ENCODE measurements at regions not wholly inside any gene's neighbourhood (a gene's known extent, or its start where the extent isn't known, plus 50 kb on each side); places are given as distances from the start of the nearest gene placed in this dataset.

DNA sequence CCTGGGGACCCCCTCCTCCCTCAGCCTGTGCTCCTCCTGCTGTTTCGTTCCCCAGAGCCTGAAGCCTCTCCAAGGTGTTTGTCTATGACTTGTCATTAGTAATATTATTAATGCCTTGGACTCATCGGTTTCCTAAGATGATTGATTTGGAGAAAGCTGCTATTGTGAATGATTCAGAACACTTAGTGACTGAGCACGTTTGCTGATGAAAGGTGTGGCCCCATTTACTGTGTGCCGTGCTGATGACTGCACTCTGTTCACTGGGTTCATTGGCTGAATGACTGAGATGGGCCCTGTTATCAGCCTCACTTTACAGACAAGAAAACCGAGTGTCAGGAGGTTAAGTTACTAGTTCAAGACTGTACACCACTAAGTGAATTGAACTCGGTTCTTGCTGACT is 111.4 kb downstream of the SPP2 start:
- Histone ChIP-seq H3K27ac (replicated peaks) (no peak overlapping the region), H3K27me3 (ENCODE audit: insufficient read depth, poor library complexity, severe bottlenecking) (no peaks in the 10 kb centered on the region), H3K4me3 (replicated peaks; ENCODE audit: insufficient read depth, low read length) (no peak overlapping the region)
- DNase-seq (ENCODE audit: low read depth in 1 of 2, low spot score in 1 of 2): no peak
- TF ChIP-seq SPI1 (IDR thresholded peaks at IDR 0.05; ENCODE audit: borderline replicate concordance, low read depth): no peak
- TF ChIP-seq, protein P1, sequence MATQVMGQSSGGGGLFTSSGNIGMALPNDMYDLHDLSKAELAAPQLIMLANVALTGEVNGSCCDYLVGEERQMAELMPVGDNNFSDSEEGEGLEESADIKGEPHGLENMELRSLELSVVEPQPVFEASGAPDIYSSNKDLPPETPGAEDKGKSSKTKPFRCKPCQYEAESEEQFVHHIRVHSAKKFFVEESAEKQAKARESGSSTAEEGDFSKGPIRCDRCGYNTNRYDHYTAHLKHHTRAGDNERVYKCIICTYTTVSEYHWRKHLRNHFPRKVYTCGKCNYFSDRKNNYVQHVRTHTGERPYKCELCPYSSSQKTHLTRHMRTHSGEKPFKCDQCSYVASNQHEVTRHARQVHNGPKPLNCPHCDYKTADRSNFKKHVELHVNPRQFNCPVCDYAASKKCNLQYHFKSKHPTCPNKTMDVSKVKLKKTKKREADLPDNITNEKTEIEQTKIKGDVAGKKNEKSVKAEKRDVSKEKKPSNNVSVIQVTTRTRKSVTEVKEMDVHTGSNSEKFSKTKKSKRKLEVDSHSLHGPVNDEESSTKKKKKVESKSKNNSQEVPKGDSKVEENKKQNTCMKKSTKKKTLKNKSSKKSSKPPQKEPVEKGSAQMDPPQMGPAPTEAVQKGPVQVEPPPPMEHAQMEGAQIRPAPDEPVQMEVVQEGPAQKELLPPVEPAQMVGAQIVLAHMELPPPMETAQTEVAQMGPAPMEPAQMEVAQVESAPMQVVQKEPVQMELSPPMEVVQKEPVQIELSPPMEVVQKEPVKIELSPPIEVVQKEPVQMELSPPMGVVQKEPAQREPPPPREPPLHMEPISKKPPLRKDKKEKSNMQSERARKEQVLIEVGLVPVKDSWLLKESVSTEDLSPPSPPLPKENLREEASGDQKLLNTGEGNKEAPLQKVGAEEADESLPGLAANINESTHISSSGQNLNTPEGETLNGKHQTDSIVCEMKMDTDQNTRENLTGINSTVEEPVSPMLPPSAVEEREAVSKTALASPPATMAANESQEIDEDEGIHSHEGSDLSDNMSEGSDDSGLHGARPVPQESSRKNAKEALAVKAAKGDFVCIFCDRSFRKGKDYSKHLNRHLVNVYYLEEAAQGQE (IDR thresholded peaks at IDR 0.05; ENCODE audit: insufficient replicate concordance, low read depth): no peak
- TF ChIP-seq, protein P2, sequence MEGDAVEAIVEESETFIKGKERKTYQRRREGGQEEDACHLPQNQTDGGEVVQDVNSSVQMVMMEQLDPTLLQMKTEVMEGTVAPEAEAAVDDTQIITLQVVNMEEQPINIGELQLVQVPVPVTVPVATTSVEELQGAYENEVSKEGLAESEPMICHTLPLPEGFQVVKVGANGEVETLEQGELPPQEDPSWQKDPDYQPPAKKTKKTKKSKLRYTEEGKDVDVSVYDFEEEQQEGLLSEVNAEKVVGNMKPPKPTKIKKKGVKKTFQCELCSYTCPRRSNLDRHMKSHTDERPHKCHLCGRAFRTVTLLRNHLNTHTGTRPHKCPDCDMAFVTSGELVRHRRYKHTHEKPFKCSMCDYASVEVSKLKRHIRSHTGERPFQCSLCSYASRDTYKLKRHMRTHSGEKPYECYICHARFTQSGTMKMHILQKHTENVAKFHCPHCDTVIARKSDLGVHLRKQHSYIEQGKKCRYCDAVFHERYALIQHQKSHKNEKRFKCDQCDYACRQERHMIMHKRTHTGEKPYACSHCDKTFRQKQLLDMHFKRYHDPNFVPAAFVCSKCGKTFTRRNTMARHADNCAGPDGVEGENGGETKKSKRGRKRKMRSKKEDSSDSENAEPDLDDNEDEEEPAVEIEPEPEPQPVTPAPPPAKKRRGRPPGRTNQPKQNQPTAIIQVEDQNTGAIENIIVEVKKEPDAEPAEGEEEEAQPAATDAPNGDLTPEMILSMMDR (IDR thresholded peaks at IDR 0.05; ENCODE audit: insufficient read depth, low read length): no peak
- no peak for TF ChIP-seq POLR2AphosphoS5 (IDR thresholded peaks at IDR 0.05; ENCODE audit: low read depth)
- TF ChIP-seq GABPA (IDR thresholded peaks at IDR 0.05; ENCODE audit: low read depth): no peak

DNA sequence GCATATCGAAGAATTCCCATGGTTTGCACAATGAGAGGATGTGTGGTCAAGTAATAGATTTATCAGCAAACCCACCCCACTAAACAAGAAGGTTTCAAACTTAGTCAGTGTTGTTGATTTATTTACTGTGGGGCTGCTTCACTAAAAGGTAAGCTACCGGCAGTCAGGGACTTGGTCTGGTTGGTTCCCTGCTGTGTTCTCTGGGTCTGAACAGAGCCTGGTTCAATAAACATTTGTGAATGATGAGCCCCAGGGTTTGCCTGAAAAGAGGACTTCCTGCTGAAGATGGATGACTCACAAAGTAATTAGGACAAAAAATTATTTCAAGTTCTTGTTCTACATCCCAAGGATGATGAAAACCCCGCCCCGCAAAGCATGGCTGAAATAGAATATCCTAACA is 108.3 kb downstream of the SPP2 start:
- H3K27ac ChIP-seq (replicated peaks): no peak overlapping the region
- TF ChIP-seq, protein P1 (IDR thresholded peaks at IDR 0.05; ENCODE audit: insufficient replicate concordance, low read depth): no peak
- TF ChIP-seq, protein P2 (IDR thresholded peaks at IDR 0.05; ENCODE audit: insufficient read depth, low read length): no peak
- TF ChIP-seq POLR2AphosphoS5 (IDR thresholded peaks at IDR 0.05; ENCODE audit: low read depth) (no peak), SPI1 (IDR thresholded peaks at IDR 0.05; ENCODE audit: borderline replicate concordance, low read depth) (no peak), GABPA (IDR thresholded peaks at IDR 0.05; ENCODE audit: low read depth) (no peak)

DNA sequence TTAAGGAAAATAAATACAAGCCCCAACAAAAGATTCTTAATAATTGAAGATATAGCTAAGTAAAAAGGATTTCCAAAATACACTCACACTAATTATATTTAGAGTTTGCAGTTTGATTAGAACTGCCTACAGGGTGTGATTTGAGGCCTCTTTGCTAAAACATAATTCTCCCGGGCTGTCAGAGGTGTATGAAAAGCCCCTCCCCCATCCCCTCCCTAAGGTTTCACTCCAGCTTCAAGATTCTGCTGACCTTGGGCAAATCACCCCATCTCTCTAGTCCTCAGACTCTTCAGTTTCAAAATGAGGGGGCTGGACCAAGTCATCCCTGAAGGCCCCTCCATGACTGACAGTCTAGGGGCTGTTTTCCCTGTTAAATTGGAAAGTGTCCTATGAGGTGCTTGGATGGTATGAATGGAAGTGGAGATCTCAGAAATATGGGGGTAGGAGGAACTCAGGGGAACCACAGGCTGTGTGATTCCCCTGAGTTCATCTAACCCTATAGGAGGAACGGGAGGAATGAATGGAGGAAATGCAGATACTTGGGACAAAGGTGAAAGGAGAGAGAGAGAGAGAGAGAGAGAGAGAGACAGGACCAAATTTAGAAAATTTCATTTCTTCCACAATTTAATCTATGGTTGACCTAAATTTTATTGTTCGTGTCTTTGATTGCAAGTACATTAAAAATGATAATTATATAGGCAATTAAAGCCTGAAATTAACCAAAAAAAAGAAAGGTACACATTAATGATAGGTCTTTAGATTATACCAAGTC is 107.5 kb downstream of the SPP2 start:
- no peak overlapping the region for H3K4me3 ChIP-seq (replicated peaks; ENCODE audit: insufficient read depth, low read length)
- TF ChIP-seq, protein P2 (IDR thresholded peaks at IDR 0.05; ENCODE audit: insufficient read depth, low read length): no peak
- TF ChIP-seq SPI1 (IDR thresholded peaks at IDR 0.05; ENCODE audit: borderline replicate concordance, low read depth) (no peak), GABPA (IDR thresholded peaks at IDR 0.05; ENCODE audit: low read depth) (no peak), POLR2AphosphoS5 (IDR thresholded peaks at IDR 0.05; ENCODE audit: low read depth) (no peak)
- TF ChIP-seq, protein P1 (IDR thresholded peaks at IDR 0.05; ENCODE audit: insufficient replicate concordance, low read depth): no peak
- no peak overlapping the region for H3K27ac ChIP-seq (replicated peaks)
- peaks cover 2% of the 10 kb centered on the region for H3K27me3 ChIP-seq (ENCODE audit: insufficient read depth, poor library complexity, severe bottlenecking)
- DNase-seq (ENCODE audit: low read depth in 1 of 2, low spot score in 1 of 2): no peak

More for the DNA sequence above, 108.3 kb downstream of the SPP2 start:
- Histone ChIP-seq H3K4me3 (replicated peaks; ENCODE audit: insufficient read depth, low read length) (no peak overlapping the region), H3K27me3 (ENCODE audit: insufficient read depth, poor library complexity, severe bottlenecking) (peaks cover 2% of the 10 kb centered on the region)
- DNase-seq (ENCODE audit: low read depth in 1 of 2, low spot score in 1 of 2): no peak
